ENCODE measurements at regions not wholly inside any gene's neighbourhood (a gene's known extent, or its start where the extent isn't known, plus 50 kb on each side); places are given as distances from the start of the nearest gene placed in this dataset.
A peak's percentile ranks its signal among the peaks of the same experiment; 100 is the strongest.
"Not testable (repeated sequence)": the region's sequence is repeated elsewhere in the genome, so short reads cannot be mapped to it uniquely, and the experiment has no call there.

DNA sequence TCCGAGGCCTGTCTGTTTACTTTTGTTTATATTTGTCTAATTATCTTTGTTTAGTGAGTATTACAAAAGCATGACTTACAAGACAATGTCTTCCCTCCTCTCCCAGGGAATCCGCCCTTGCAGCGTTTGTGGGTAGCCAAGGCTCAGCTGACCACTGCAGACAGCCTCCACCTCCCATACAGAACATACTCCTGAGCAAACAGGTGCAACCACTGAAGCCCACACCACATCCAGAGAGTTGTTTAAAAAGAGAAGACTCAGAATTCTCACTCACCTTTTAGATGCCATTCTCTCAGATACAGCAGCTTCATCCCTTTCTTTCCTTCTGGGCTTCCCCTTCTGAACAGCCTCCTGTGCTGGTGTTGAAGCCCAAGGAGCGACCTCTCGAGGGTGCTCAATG is 103.5 kb upstream of the TMPRSS2 start:
- no peak for TF ChIP-seq EZH2 (IDR thresholded peaks at IDR 0.05; ENCODE audit: borderline replicate concordance, low read length)
- TF ChIP-seq, protein P1, sequence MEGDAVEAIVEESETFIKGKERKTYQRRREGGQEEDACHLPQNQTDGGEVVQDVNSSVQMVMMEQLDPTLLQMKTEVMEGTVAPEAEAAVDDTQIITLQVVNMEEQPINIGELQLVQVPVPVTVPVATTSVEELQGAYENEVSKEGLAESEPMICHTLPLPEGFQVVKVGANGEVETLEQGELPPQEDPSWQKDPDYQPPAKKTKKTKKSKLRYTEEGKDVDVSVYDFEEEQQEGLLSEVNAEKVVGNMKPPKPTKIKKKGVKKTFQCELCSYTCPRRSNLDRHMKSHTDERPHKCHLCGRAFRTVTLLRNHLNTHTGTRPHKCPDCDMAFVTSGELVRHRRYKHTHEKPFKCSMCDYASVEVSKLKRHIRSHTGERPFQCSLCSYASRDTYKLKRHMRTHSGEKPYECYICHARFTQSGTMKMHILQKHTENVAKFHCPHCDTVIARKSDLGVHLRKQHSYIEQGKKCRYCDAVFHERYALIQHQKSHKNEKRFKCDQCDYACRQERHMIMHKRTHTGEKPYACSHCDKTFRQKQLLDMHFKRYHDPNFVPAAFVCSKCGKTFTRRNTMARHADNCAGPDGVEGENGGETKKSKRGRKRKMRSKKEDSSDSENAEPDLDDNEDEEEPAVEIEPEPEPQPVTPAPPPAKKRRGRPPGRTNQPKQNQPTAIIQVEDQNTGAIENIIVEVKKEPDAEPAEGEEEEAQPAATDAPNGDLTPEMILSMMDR (IDR thresholded peaks at IDR 0.05; ENCODE audit: low read length), result no peak
- no peaks in the 10 kb centered on the region for H3K79me2 ChIP-seq (ENCODE audit: insufficient read depth, low read length)
- H3K9me3 ChIP-seq (ENCODE audit: low read length), result no peaks in the 10 kb centered on the region
- H3K4me3 ChIP-seq (ENCODE audit: low read depth, low read length, poor library complexity, severe bottlenecking), result no peak overlapping the region
- no peaks in the 10 kb centered on the region for H3F3A ChIP-seq (ENCODE audit: insufficient read depth, low read length)
- no peak overlapping the region for H3K27ac ChIP-seq (ENCODE audit: low read depth, low read length, poor library complexity, severe bottlenecking)
- H3K27me3 ChIP-seq (ENCODE audit: insufficient read depth, low read length), result no peaks in the 10 kb centered on the region
- no peaks in the 10 kb centered on the region for H4K20me1 ChIP-seq (ENCODE audit: insufficient read depth, low read length)
- no peak overlapping the region for H3K9ac ChIP-seq (ENCODE audit: low read length)
- H2AFZ ChIP-seq (ENCODE audit: low read length), result no peak overlapping the region
- H3K9me2 ChIP-seq (ENCODE audit: low read depth, low read length), result no peaks in the 10 kb centered on the region
- H3K4me1 ChIP-seq (ENCODE audit: insufficient read depth, low read length, severe bottlenecking), result no peaks in the 10 kb centered on the region
- H3K36me3 ChIP-seq (ENCODE audit: insufficient read depth, low read length), result no peaks in the 10 kb centered on the region
- H3K4me2 ChIP-seq (ENCODE audit: low read length), result no peak overlapping the region

DNA sequence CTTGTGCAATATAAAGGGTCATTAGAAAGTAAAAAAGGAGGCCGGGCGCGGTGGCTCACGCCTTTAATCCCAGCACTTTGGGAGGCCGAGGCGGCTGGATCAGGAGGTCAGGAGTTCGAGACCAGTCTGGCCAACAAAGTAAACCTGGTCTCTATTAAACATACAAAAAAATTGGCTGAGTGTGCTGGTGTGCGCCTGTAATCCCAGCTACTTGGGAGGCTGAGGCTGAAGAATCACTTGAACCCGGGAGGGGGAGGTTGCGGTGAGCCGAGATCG is 102.8 kb upstream of the TMPRSS2 start:
- not testable (repeated sequence) for H3K27me3 ChIP-seq (ENCODE audit: insufficient read depth, low read length); H3F3A ChIP-seq (ENCODE audit: insufficient read depth, low read length); H3K9me3 ChIP-seq (ENCODE audit: low read length); H3K36me3 ChIP-seq (ENCODE audit: insufficient read depth, low read length); H3K4me3 ChIP-seq (ENCODE audit: low read depth, low read length, poor library complexity, severe bottlenecking); H2AFZ ChIP-seq (ENCODE audit: low read length); H3K9ac ChIP-seq (ENCODE audit: low read length); H3K9me2 ChIP-seq (ENCODE audit: low read depth, low read length); H3K4me1 ChIP-seq (ENCODE audit: insufficient read depth, low read length, severe bottlenecking); H3K4me2 ChIP-seq (ENCODE audit: low read length); H3K27ac ChIP-seq (ENCODE audit: low read depth, low read length, poor library complexity, severe bottlenecking); H3K79me2 ChIP-seq (ENCODE audit: insufficient read depth, low read length); H4K20me1 ChIP-seq (ENCODE audit: insufficient read depth, low read length)

DNA sequence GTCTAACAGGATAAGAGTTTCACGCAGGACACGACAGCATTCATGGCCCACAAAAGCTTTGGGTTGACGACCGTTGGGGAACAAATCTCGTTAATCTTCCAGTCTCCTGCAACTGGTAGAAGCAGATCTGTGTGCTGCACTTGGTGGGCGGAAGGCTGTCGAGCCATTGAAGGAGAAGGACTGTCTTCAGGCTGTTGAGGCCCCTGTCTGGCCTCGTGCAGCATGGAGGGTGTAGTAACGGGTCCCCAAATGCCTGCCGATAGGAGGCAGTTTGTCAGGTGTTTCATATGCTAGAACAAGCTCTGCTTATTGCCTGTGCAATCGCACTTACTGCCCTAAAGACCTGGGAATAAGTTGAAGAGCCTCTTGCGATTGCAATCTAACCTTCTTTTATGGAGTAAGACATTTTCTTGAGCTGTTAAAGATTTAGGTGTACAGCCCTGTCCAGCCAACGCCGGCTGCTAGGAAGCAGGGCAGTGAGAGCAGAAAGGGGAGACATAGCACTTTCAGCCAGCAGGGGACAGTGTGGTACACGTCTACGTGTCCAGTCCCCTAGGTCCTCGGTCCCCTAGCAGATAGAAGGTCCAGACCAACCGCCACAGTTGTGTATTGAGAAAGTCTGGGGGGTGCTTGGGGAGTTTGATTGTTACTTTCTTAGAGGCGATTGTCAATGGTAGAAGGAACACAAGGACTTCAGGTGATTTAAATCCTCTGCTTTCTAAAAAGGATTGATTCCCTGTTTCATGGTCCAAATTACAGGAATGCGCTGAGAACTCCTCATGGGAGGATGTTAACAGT is 102.3 kb upstream of the TMPRSS2 start:
- no peak overlapping the region for H3K9ac ChIP-seq (ENCODE audit: low read length)
- H3K36me3 ChIP-seq (ENCODE audit: insufficient read depth, low read length), result no peaks in the 10 kb centered on the region
- no peak overlapping the region for H3K4me2 ChIP-seq (ENCODE audit: low read length)
- no peaks in the 10 kb centered on the region for H4K20me1 ChIP-seq (ENCODE audit: insufficient read depth, low read length)
- TF ChIP-seq, protein P1 (IDR thresholded peaks at IDR 0.05; ENCODE audit: low read length), result peak; percentile 54
- TF ChIP-seq EZH2 (IDR thresholded peaks at IDR 0.05; ENCODE audit: borderline replicate concordance, low read length), result no peak
- no peaks in the 10 kb centered on the region for H3F3A ChIP-seq (ENCODE audit: insufficient read depth, low read length)
- no peaks in the 10 kb centered on the region for H3K9me3 ChIP-seq (ENCODE audit: low read length)
- no peak overlapping the region for H3K27ac ChIP-seq (ENCODE audit: low read depth, low read length, poor library complexity, severe bottlenecking)
- H3K4me1 ChIP-seq (ENCODE audit: insufficient read depth, low read length, severe bottlenecking), result no peaks in the 10 kb centered on the region
- H3K4me3 ChIP-seq (ENCODE audit: low read depth, low read length, poor library complexity, severe bottlenecking), result no peak overlapping the region
- no peaks in the 10 kb centered on the region for H3K27me3 ChIP-seq (ENCODE audit: insufficient read depth, low read length)
- H3K79me2 ChIP-seq (ENCODE audit: insufficient read depth, low read length), result no peaks in the 10 kb centered on the region
- H3K9me2 ChIP-seq (ENCODE audit: low read depth, low read length), result no peaks in the 10 kb centered on the region
- no peak overlapping the region for H2AFZ ChIP-seq (ENCODE audit: low read length)

DNA sequence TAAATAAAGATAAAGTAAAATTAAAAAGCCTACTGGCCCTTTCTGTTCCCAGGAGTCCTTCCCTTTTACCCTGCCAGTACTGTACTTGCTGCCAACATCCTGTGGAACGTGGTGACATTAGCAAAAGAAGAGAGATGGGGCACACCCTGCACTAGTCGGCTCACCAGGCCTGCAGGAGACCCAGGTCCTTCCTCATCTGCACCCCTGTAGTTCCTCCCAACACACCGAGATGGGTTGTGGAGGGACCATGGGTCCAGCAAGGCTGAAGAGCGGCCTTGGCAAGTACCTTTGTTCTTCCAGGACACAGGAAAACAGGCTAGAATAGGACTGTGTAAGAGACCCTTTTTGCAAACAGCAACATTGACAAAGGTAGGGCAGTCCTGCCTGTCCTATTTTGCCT is 98.7 kb upstream of the TMPRSS2 start:
- Histone ChIP-seq H3K9ac (ENCODE audit: low read length) (no peak overlapping the region), H2AFZ (ENCODE audit: low read length) (no peak overlapping the region), H3F3A (ENCODE audit: insufficient read depth, low read length) (no peaks in the 10 kb centered on the region), H3K36me3 (ENCODE audit: insufficient read depth, low read length) (no peaks in the 10 kb centered on the region), H4K20me1 (ENCODE audit: insufficient read depth, low read length) (no peaks in the 10 kb centered on the region), H3K4me3 (ENCODE audit: low read depth, low read length, poor library complexity, severe bottlenecking) (no peak overlapping the region), H3K27ac (ENCODE audit: low read depth, low read length, poor library complexity, severe bottlenecking) (no peak overlapping the region), H3K9me2 (ENCODE audit: low read depth, low read length) (no peaks in the 10 kb centered on the region), H3K9me3 (ENCODE audit: low read length) (no peaks in the 10 kb centered on the region), H3K4me2 (ENCODE audit: low read length) (no peak overlapping the region), H3K4me1 (ENCODE audit: insufficient read depth, low read length, severe bottlenecking) (no peaks in the 10 kb centered on the region), H3K79me2 (ENCODE audit: insufficient read depth, low read length) (no peaks in the 10 kb centered on the region), H3K27me3 (ENCODE audit: insufficient read depth, low read length) (no peaks in the 10 kb centered on the region)
- TF ChIP-seq, protein P1 (IDR thresholded peaks at IDR 0.05; ENCODE audit: low read length), result no peak
- TF ChIP-seq EZH2 (IDR thresholded peaks at IDR 0.05; ENCODE audit: borderline replicate concordance, low read length), result no peak

Measured in OCI-LY1 (cell line).